ENCODE measurements at regions not wholly inside any gene's neighbourhood (a gene's known extent, or its start where the extent isn't known, plus 50 kb on each side); places are given as distances from the start of the nearest gene placed in this dataset.

DNA sequence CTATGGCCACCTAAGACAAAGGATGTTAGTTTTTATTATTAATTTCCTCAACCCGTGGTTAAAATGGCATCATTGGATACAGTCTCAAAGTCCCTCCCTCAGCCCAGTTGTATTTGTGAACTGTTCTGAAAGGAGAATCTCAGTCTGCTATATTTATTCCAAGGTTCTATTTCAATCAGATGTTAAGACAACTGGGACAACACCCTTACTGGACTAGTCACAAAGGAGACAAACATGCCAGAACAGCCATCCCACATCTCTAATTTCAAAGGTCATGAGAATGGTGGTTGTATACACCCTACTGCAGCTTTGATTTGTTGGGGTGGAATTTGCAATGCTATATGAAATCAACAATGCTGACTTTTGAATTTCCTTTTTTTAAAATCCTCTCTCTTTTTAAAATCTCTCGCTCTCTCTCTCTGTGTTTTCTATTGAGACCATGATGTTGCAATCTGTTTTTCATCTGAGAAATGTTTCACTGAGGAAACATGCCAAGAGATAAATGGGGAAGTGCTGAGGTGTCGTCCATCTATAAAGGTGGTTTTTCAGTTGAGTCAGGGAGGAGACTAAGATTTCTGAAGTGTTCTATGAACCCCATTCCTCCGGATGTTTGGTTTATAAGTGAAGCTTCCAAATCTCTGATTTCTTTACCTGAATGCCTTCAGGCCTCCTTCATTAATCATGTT is 201.5 kb upstream of the GATB start:
- no peak overlapping the region for H2AFZ ChIP-seq (replicated peaks)

DNA sequence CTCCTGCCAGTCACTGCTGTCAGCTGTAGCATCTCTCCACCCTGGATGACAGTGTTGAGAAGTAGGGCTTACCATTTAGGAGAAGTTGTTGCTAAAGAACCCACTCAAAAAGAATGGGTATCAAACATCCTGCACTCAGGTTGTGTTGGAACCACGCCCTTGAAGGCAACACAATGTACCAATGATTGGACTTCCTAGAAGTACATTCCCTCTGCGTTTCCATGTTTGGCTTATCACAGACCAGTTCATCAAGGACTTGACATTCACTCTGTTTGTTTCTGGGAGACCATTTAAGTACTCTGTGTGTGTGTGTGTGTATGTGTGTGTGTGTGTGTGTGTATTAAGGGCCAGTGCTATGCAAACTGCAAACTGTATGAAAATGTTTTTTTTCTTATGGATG is 200.6 kb upstream of the GATB start:
- Histone ChIP-seq H3K36me3 (no peaks in the 10 kb centered on the region), H4K20me1 (ENCODE audit: low read depth) (no peaks in the 10 kb centered on the region), H3K9ac (no peak overlapping the region), H3K4me1 (peaks cover 14% of the 10 kb centered on the region), H3K4me3 (no peak overlapping the region), H3K27ac (no peak overlapping the region), H3K4me2 (no peak overlapping the region), H3K9me3 (ENCODE audit: low read depth) (no peaks in the 10 kb centered on the region), H3K79me2 (ENCODE audit: low read depth) (no peaks in the 10 kb centered on the region), H3K27me3 (no peaks in the 10 kb centered on the region), H2AFZ (replicated peaks) (no peak overlapping the region), H3F3A (ENCODE audit: low read depth) (no peaks in the 10 kb centered on the region)
- H3K27me3 Mint-ChIP-seq (ENCODE audit: insufficient read depth, low read depth), result no peaks in the 10 kb centered on the region
- H3K4me3 Mint-ChIP-seq, result no peak overlapping the region
- no peak overlapping the region for H3K27ac Mint-ChIP-seq
- TF ChIP-seq EZH2phosphoT487 (IDR thresholded peaks at IDR 0.05) (no peak), EZH2 (IDR thresholded peaks at IDR 0.05) (no peak)
- TF ChIP-seq, protein P1, sequence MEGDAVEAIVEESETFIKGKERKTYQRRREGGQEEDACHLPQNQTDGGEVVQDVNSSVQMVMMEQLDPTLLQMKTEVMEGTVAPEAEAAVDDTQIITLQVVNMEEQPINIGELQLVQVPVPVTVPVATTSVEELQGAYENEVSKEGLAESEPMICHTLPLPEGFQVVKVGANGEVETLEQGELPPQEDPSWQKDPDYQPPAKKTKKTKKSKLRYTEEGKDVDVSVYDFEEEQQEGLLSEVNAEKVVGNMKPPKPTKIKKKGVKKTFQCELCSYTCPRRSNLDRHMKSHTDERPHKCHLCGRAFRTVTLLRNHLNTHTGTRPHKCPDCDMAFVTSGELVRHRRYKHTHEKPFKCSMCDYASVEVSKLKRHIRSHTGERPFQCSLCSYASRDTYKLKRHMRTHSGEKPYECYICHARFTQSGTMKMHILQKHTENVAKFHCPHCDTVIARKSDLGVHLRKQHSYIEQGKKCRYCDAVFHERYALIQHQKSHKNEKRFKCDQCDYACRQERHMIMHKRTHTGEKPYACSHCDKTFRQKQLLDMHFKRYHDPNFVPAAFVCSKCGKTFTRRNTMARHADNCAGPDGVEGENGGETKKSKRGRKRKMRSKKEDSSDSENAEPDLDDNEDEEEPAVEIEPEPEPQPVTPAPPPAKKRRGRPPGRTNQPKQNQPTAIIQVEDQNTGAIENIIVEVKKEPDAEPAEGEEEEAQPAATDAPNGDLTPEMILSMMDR (IDR thresholded peaks at IDR 0.05), result no peak
- H3K9me3 Mint-ChIP-seq, result no peaks in the 10 kb centered on the region
- DNase-seq (ENCODE audit: low spot score), result no peak
- H3K36me3 Mint-ChIP-seq, result no peaks in the 10 kb centered on the region
- peaks cover 13% of the 10 kb centered on the region for H3K4me1 Mint-ChIP-seq

More for the DNA sequence above, 201.5 kb upstream of the GATB start:
- Mint-ChIP-seq H3K36me3 (no peaks in the 10 kb centered on the region), H3K27me3 (ENCODE audit: insufficient read depth, low read depth) (no peaks in the 10 kb centered on the region), H3K9me3 (no peaks in the 10 kb centered on the region), H3K4me3 (no peak overlapping the region), H3K4me1 (peaks cover 6% of the 10 kb centered on the region), H3K27ac (no peak overlapping the region)
- no peaks in the 10 kb centered on the region for H4K20me1 ChIP-seq (ENCODE audit: low read depth)
- no peaks in the 10 kb centered on the region for H3K27me3 ChIP-seq
- TF ChIP-seq EZH2phosphoT487 (IDR thresholded peaks at IDR 0.05), result no peak
- TF ChIP-seq EZH2 (IDR thresholded peaks at IDR 0.05), result no peak
- TF ChIP-seq, protein P1 (IDR thresholded peaks at IDR 0.05), result no peak
- H3K36me3 ChIP-seq, result no peaks in the 10 kb centered on the region
- peaks cover 7% of the 10 kb centered on the region for H3K4me1 ChIP-seq
- H3K4me2 ChIP-seq, result no peak overlapping the region
- no peak for DNase-seq (ENCODE audit: low spot score)
- H3K27ac ChIP-seq, result no peak overlapping the region
- no peak overlapping the region for H3K4me3 ChIP-seq
- no peaks in the 10 kb centered on the region for H3F3A ChIP-seq (ENCODE audit: low read depth)
- no peak overlapping the region for H3K9ac ChIP-seq
- H3K9me3 ChIP-seq (ENCODE audit: low read depth), result no peaks in the 10 kb centered on the region
- H3K79me2 ChIP-seq (ENCODE audit: low read depth), result no peaks in the 10 kb centered on the region

- Histone ChIP-seq H3K27ac (no peak overlapping the region), H3K4me3 (no peak overlapping the region), H3K79me2 (ENCODE audit: low read depth) (no peaks in the 10 kb centered on the region), H3K9ac (no peak overlapping the region), H2AFZ (replicated peaks) (no peak overlapping the region), H3F3A (ENCODE audit: low read depth) (no peaks in the 10 kb centered on the region), H3K27me3 (no peaks in the 10 kb centered on the region), H3K9me3 (ENCODE audit: low read depth) (no peaks in the 10 kb centered on the region), H3K4me2 (no peak overlapping the region), H3K4me1 (peaks cover 14% of the 10 kb centered on the region), H3K36me3 (no peaks in the 10 kb centered on the region), H4K20me1 (ENCODE audit: low read depth) (no peaks in the 10 kb centered on the region)
- H3K27ac Mint-ChIP-seq, result no peak overlapping the region
- H3K27me3 Mint-ChIP-seq (ENCODE audit: insufficient read depth, low read depth), result no peaks in the 10 kb centered on the region
- H3K4me3 Mint-ChIP-seq, result no peak overlapping the region
- no peaks in the 10 kb centered on the region for H3K36me3 Mint-ChIP-seq
- no peaks in the 10 kb centered on the region for H3K9me3 Mint-ChIP-seq
- H3K4me1 Mint-ChIP-seq, result peaks cover 16% of the 10 kb centered on the region
- no peak for DNase-seq (ENCODE audit: low spot score)
- TF ChIP-seq, protein P1 (IDR thresholded peaks at IDR 0.05), result no peak
- TF ChIP-seq EZH2 (IDR thresholded peaks at IDR 0.05), result no peak
- TF ChIP-seq EZH2phosphoT487 (IDR thresholded peaks at IDR 0.05), result no peak
Measured at GRCh38 chr4:151960449-151961230, 199.8 kb upstream of the GATB start.
